AG09319 (cell line): ENCODE measurements at regions not wholly inside any gene's neighbourhood (a gene's known extent, or its start where the extent isn't known, plus 50 kb on each side); places are given as distances from the start of the nearest gene placed in this dataset.
A peak's percentile ranks its signal among the peaks of the same experiment; 100 is the strongest.

ENCODE experiments used
- DNase-seq: peaks from one replicate; pipeline ENCODE4 v3.0.0-alpha.2; 2010; ENCODE audit warnings: low read depth; ENCODE audit errors: extremely low read depth
- TF ChIP-seq, protein P1 (sequence below): IDR thresholded peaks from 2 replicates; pipeline ENCODE4 v1.5.1; 2011; ENCODE audit warnings: low read depth, mild to moderate bottlenecking, inconsistent platforms, low read length, moderate library complexity

DNA sequence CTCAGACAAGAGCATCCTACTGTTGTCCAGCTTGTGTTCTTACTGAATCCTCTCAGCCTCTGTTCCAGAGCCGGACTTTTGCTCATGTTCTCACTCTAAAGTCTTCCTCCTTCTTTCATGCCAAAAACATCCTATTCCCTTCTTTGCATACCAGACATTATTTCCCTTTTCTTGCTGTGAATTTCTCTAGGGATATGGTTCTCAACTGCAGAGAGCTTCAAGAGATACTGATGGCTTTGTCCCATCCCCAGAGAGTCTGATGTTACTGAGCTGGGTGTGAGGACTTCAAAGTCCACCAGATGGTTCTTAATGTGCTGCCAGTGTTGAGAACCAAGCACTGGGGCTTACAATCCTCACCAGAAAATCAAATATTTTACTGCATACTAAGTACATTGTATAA lies 98.6 kb upstream of the FER start:
- TF ChIP-seq, protein P1, sequence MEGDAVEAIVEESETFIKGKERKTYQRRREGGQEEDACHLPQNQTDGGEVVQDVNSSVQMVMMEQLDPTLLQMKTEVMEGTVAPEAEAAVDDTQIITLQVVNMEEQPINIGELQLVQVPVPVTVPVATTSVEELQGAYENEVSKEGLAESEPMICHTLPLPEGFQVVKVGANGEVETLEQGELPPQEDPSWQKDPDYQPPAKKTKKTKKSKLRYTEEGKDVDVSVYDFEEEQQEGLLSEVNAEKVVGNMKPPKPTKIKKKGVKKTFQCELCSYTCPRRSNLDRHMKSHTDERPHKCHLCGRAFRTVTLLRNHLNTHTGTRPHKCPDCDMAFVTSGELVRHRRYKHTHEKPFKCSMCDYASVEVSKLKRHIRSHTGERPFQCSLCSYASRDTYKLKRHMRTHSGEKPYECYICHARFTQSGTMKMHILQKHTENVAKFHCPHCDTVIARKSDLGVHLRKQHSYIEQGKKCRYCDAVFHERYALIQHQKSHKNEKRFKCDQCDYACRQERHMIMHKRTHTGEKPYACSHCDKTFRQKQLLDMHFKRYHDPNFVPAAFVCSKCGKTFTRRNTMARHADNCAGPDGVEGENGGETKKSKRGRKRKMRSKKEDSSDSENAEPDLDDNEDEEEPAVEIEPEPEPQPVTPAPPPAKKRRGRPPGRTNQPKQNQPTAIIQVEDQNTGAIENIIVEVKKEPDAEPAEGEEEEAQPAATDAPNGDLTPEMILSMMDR = no peak
- no peak for DNase-seq

DNA sequence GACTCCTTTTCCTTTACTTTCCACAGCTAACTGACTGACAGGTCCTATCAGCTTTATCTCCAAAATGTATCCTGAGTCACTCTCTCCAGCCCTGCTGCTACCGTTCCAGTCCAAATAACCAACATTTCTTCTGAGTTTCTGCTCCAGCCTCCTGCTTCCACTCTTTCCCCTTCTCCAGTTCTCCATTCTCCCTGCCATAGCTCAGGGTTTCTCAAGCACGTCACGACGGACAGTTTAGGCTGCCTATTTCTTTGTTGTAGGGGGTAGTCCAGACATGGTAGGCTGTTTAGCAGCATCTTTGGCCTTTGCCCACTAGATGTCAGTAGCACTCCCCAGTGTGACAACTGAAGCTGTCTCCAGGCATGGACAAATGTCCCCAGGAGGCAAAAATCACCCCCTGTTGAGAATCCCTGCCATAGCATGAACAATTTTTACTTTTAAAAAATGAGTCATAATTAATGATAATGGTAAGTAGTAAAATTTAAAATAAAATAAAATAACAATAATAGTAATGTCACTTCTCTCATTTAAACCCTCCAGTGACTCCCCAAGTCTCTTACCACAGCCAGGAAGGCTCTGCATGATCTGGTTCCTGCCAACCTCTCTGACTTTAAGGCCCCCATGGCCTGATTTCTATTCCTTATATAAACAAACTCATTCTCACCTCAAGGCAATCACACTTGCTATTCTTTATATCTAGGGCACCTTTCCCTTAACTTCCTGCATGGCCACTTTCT lies 105.4 kb upstream of the FER start:
- peak; percentile 35 for DNase-seq
- TF ChIP-seq, protein P1 = peak; percentile 95

DNA sequence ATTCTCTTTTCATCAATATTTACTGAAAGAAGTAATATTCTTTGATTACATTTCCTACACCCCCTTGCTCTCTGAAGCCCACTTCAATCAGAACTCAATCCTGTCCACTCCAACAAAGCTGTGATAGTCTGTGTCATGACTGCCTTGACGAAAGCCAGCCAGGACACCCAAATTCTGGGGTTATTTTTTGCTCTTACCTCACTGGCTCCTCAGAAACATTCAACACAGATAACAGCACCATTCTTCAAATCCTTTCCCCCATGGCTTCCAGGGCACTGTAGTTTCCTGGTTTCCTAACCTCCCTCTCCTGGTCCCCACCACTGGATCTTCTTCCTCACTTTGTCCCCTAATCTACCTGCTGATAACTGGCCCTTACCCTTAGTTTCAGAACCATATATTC lies 106.1 kb upstream of the FER start:
- TF ChIP-seq, protein P1 = no peak
- DNase-seq = no peak

DNA sequence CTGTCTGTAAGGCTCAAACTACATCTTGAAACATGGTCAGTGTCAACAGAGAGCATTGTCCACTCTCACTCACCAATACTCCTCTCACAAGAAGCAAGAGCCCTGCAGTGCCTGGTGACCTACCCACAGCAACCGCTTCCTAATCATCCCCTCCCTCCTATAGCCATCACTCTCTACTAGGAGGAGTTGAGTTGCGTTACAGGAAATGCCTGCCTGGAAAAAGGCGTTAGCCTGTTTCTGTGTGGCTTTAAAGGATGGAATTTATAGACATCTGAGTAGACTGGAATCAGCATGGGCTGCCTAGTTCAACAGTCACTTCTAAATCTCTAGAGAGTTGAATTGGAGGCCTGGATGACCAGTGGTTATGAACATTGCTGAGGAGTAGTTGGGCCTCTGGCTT lies 108.3 kb upstream of the FER start:
- TF ChIP-seq, protein P1 = no peak
- DNase-seq = no peak

- TF ChIP-seq, protein P1 = no peak
- no peak for DNase-seq
Observed at GRCh38 chr5:108638021-108638420, 109.7 kb upstream of the FER start.

- TF ChIP-seq, protein P1 = no peak
- DNase-seq = no peak
Observed at GRCh38 chr5:108637134-108637533, 110.6 kb upstream of the FER start.

DNA sequence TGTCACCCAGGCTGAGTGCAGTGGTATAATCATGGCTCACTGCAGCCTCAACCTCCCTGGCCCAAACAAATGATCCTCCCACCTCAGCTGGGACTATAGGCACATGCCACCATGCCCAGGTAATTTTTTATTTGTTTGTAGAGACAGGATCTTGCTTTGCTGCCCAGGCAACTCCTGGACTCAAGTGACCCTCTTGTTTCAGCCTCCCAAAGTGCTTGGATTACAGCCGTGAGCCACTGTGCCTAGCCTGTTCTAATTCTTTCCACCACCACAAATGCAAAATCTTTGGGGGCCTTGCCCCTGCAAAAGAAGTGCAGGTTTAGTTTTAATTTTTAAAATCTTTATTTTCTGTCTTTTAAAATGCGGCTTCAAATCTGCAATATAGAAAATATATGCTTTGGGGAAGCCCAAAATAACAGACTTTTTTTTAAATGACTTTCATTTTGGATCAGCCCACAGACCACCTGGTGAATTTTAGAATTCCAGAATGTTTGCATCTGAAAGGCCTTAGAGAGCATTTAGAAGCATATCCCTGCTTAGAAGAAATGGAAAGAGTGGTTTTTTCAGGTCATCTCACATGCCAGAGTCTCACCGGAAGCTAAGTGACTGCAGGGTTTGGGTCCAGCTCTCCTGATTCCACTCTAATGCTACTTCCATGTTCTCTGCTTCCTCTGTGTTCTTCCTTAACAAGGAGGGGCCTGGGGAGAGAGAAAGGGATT lies 111.4 kb upstream of the FER start:
- TF ChIP-seq, protein P1 = no peak
- no peak for DNase-seq
